Hematopoietic multipotent progenitor cell treated with erythropoietin and hydrocortisone succinate and interleukin-3 and kit ligand, for 15 days (in vitro differentiated cells): ENCODE measurements at regions not wholly inside any gene's neighbourhood (a gene's known extent, or its start where the extent isn't known, plus 50 kb on each side); places are given as distances from the start of the nearest gene placed in this dataset.

ENCODE experiments used
- DNase-seq: peaks from one replicate; pipeline ENCODE4 v3.0.0-alpha.2; 2015; ENCODE audit warnings: low spot score

DNA sequence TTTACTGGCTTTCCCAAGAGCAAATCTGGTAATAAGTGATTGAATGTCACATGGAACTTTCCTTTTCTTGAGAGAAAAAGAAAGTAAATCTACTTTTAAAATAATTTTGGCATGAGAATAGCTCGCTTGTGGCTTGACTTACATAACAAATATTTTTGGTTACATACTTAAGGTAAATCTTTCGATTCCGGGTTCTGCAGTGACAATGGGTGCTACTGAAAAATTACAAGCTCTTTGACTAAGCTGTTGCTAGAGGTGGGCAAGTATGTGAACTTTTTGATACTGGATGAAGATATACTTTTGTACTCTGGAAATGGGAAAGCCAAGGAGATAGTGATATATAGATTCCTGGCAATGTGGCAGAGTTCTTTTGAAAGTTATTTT lies 51.9 kb upstream of the OTOL1 start:
- no peak for DNase-seq

DNA sequence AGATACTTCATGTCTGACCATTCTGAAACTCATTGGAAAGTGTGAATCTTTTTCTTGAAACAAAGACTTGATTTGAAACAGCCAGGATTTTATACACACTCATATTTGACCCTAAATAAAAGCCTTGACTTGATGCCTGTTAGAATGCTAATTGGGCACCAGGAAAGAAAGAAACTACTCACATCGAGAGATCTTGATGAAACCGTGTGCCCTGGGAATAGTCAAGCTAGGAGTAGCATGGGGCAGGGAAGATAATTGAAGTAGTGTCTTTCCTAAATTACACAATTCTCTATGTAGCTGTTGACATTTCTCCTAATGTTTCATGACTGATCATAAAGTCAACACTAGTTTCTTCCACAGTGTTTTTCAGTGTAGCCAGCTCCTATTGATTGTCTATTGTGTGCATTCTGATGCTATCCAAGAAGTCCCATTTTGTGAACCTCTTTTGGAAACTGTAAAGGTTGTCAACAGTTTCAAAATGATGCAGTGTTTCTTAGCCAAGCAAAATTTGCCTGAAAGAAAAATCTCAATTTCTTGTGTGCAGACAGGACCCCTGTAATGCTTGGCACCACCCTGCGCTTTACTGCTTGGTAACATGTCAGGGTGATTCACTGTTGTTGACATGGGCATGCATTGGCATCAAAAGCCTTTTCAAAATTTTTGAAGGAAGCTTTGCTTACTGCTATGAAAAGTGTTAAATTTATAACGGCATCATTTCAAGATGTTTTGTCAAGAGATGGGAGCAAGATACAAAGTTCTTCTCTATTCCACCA lies 52.5 kb upstream of the OTOL1 start:
- DNase-seq = no peak

DNA sequence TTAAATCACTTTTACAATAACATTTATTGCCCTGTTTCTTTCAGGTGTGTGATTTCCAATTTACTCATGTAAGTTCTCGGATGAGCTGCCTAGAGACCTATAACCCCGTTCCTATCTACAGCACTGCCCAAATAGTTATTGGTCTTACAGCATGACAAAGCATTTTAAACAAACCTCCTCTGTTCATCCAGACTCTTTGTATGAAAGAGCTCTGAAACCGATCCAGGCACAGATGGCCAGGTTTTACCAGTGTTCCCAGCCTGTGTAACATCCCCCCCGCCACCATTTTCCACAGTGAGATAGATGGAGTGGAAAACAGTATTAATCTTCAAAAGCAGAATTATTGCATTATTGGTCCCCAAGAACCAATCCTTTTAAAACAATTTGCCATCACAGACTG lies 59.0 kb upstream of the SPTSSB start:
- no peak for DNase-seq

DNA sequence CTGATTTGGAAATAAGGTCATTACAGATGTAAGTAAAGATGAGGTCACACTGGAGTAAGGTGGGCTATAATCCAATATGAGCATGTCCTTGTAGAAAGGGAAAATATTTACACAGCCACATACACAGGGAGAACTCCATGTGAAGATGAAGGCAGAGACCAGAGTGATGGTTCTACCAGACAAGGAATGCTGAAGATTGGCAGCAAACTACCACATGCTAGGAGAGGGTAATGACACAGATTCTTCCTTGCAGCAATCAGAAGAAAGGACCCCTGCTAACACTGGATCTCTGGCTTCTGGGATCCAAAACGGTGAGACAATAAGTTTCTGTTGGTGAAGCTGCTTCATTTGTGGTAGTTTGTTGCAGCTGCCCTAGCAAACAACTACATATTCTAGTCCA lies 56.0 kb upstream of the SPTSSB start:
- no peak for DNase-seq

DNA sequence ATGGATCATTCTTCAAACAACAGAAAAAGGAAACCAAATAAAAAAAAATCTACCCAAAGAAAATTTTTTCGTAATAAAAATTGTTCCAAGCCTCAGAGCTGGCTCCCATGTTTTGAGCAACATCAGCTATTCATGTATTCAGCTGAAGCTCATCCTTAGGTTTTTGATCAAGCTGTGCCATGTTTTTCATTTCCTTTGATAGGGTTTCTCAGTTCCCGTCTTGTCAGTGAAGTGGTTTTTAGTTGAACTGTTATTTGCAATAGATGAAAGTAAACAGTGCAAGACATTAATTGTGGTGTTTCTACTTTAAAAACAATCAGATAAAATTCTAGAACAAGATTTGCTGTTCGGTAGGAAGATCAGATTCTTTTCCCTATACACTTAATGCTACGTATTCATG lies 55.4 kb upstream of the SPTSSB start:
- DNase-seq = no peak

DNA sequence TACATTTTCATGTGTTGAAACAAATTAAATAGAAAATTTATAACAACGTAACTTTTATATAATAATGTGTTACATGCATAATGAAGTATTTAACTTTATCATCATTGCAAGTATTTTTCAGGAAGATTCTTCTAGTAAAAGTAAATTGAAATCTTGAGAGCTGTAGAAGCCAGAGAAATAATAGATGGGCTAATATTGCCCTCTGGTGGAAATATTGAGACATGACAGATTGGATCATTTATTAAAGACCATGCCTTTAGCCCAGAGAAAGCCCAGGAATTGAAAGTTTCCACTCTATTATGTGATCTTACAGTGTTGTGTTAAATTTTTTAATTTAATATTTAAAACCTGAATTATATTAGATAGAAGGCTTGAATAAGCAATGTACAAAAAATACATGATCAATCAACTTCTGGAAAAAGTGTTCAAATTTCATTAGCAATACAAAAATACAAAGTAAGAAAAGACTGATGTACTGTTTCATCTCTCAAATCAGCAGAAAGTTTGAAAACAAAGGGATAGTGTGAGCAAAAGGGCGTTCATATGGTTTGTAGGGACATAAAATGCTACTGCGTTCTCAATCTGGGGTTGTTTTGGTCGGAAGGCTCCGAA lies 52.7 kb upstream of the SPTSSB start:
- DNase-seq = peak; percentile 47

DNA sequence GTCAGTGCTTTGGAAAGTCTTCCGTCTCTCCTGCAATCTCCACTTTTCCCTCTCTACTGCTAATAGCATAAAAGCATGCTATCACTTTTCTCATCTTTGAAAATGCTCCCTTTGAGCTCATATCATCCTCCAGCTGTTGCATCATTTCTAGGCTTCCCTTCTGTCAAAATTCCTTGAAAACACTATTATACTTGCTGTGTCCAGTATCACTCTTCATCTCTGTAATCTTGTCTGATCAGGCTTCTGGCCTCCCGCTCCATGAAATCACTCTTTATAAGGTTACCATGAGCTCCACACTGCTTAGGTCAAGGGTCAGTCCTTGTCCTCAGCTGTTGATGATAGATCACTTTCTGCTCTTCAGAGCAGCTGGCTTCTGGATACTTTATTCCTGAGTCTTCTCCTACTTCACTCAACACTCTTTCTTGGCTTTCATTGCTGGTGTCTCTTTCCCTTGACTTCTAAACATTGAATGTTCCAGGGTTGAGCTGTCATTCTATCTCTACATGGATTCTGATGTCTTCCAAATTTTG lies 50.9 kb upstream of the SPTSSB start:
- no peak for DNase-seq
